ENCODE measurements at regions not wholly inside any gene's neighbourhood (a gene's known extent, or its start where the extent isn't known, plus 50 kb on each side); places are given as distances from the start of the nearest gene placed in this dataset.

- TF ChIP-seq CTCF (IDR thresholded peaks at IDR 0.05) (no peak), POLR2A (IDR thresholded peaks at IDR 0.05) (no peak)
Observed at GRCh38 chr9:26687421-26687820, 205.2 kb downstream of the CAAP1 start.
